Natural killer cell (primary cell): ENCODE measurements at regions not wholly inside any gene's neighbourhood (a gene's known extent, or its start where the extent isn't known, plus 50 kb on each side); places are given as distances from the start of the nearest gene placed in this dataset.
"Not testable (repeated sequence)": the region's sequence is repeated elsewhere in the genome, so short reads cannot be mapped to it uniquely, and the experiment has no call there.

Experiments used
- ATAC-seq, 3 donors: fragments of 150-1000 bp in 2 of 3; fragments of 200-7000 bp in 1 of 3; cut with Tn5 transposase; 1 replicate in 1 of 3; 2 replicates in 2 of 3; pipeline ENCODE4 v1.10.0; 2021; ENCODE audit warnings: mild to moderate bottlenecking in 2 of 3, moderate library complexity in 2 of 3
- DNase-seq, 2 donors: peaks; one replicate each; pipeline versions ENCODE4 v3.0.0 to v3.0.0-alpha.2; 2013 to 2021; ENCODE audit warnings: mixed read lengths in 1 of 2
- H3K27ac ChIP-seq: one replicate; pipeline ENCODE4 v1.5.1; 2013; ENCODE audit warnings: mild to moderate bottlenecking, low read length
- H3K27me3 ChIP-seq: one replicate; pipeline ENCODE4 v1.6.1; 2013; ENCODE audit warnings: low read length; ENCODE audit not compliant: control insufficient read depth, insufficient read depth
- H3K36me3 ChIP-seq: one replicate; pipeline ENCODE4 v1.6.1; 2013; ENCODE audit warnings: low read length; ENCODE audit not compliant: control insufficient read depth, insufficient read depth
- H3K4me1 ChIP-seq: one replicate; pipeline ENCODE4 v1.6.1; 2013; ENCODE audit warnings: low read length; ENCODE audit not compliant: control insufficient read depth, insufficient read depth
- H3K4me3 ChIP-seq: one replicate; pipeline ENCODE4 v1.5.1; 2013; ENCODE audit warnings: low read length
- H3K9me3 ChIP-seq: one replicate; pipeline ENCODE4 v1.6.1; 2013; ENCODE audit warnings: low read length; ENCODE audit not compliant: control insufficient read depth, insufficient read depth
- H3K27ac Mint-ChIP-seq, 2 donors: one replicate each; pipeline ENCODE4 v1.8.0; 2022; ENCODE audit warnings: mild to moderate bottlenecking in 2 of 2, mixed read lengths in 2 of 2, moderate library complexity in 1 of 2
- H3K27me3 Mint-ChIP-seq, 2 donors: one replicate each; pipeline ENCODE4 v1.8.0; 2022; ENCODE audit warnings: low read depth in 2 of 2, mixed read lengths in 2 of 2
- H3K36me3 Mint-ChIP-seq: one replicate; pipeline ENCODE4 v1.8.0; 2022; ENCODE audit warnings: mixed read lengths
- H3K4me1 Mint-ChIP-seq, 2 donors: one replicate each; pipeline ENCODE4 v1.8.0; 2022; ENCODE audit warnings: mixed read lengths in 2 of 2
- H3K4me3 Mint-ChIP-seq: one replicate; pipeline ENCODE4 v1.8.0; 2022; ENCODE audit warnings: mild to moderate bottlenecking, moderate library complexity, mixed read lengths
- H3K9me3 Mint-ChIP-seq, 2 donors: one replicate each; pipeline ENCODE4 v1.8.0; 2022; ENCODE audit warnings: mixed read lengths in 2 of 2
- WGBS: methylation state at CpG from one replicate; pipeline ENCODE4 v1.1.7; 2013; ENCODE audit warnings: missing lambda C conversion rate; ENCODE audit not compliant: insufficient coverage; 5-methylcytosine and 5-hydroxymethylcytosine counted together
- intact Hi-C: fragments of 100-400 bp; cut with micrococcal nuclease; formaldehyde crosslinking; loops from one replicate; pipeline ENCODE4 v1.14.2; 2022
- TF ChIP-seq, protein P1 (sequence below): fragments of 200-600 bp; IDR thresholded peaks from one replicate; pipeline ENCODE4 v1.8.0; 2022; ENCODE audit warnings: antibody characterized with exemption

DNA sequence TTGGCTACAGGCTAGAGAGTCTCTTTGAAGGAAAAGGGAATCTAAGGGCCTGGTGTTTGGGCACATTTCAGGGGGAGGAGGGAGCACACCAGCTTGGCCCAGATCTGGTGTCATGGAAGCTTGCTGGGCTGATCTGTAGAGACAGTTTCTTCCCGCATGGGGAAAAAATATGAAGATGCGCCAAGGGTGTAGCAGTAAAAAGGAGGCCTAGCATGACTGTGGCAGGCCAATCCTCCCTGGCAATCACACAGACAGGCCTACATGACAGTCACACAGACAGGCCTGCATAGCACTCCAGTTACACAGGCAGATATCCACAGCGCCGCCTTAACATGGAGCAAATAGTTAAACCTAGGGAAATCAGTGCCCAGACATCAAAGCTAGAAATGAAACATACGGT, 123.6 kb upstream of the KIF5B start:
- Mint-ChIP-seq H3K27ac (no peak overlapping the region), H3K4me3 (no peak overlapping the region), H3K27me3 (peaks cover 0 to 4% of the 10 kb centered on the region in 2 donors), H3K9me3 (no peaks in the 10 kb centered on the region), H3K4me1 (no peaks in the 10 kb centered on the region), H3K36me3 (no peaks in the 10 kb centered on the region)
- Histone ChIP-seq H3K27me3 (no peaks in the 10 kb centered on the region), H3K4me1 (no peaks in the 10 kb centered on the region), H3K4me3 (no peak overlapping the region), H3K36me3 (no peaks in the 10 kb centered on the region), H3K27ac (no peak overlapping the region), H3K9me3 (no peaks in the 10 kb centered on the region)
- no peak for ATAC-seq
- TF ChIP-seq, protein P1, sequence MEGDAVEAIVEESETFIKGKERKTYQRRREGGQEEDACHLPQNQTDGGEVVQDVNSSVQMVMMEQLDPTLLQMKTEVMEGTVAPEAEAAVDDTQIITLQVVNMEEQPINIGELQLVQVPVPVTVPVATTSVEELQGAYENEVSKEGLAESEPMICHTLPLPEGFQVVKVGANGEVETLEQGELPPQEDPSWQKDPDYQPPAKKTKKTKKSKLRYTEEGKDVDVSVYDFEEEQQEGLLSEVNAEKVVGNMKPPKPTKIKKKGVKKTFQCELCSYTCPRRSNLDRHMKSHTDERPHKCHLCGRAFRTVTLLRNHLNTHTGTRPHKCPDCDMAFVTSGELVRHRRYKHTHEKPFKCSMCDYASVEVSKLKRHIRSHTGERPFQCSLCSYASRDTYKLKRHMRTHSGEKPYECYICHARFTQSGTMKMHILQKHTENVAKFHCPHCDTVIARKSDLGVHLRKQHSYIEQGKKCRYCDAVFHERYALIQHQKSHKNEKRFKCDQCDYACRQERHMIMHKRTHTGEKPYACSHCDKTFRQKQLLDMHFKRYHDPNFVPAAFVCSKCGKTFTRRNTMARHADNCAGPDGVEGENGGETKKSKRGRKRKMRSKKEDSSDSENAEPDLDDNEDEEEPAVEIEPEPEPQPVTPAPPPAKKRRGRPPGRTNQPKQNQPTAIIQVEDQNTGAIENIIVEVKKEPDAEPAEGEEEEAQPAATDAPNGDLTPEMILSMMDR: no peak
- 96% methylated on average over 5 of the region's 5 CpGs for WGBS
- intact Hi-C loops: no loop called here
- DNase-seq: no peak

DNA sequence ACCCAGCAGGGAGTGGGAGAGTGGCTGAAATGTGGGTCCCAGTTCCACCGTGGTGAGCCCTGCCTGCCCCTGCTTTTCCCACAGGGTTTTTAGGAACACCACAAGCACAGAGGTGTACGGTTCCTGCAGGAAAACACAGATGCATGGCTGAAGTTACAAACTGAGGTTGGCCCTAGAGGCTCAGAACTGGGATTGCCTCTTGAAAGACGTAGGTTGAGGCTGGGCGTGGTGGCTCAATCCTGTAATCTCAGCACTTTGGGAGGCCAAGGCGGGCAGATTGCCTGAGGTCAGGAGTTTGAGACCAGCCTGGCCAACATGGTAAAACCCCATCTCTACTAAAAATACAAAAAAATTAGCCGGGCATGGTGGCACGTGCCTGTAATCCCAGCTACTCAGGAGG, 121.4 kb upstream of the KIF5B start:
- intact Hi-C loops, H3K27ac ChIP-seq, H3K4me3 ChIP-seq, H3K27ac Mint-ChIP-seq, H3K27me3 Mint-ChIP-seq, H3K9me3 Mint-ChIP-seq, ATAC-seq, H3K4me1 ChIP-seq, DNase-seq, H3K9me3 ChIP-seq, H3K36me3 ChIP-seq, H3K4me3 Mint-ChIP-seq, H3K27me3 ChIP-seq, H3K4me1 Mint-ChIP-seq, H3K36me3 Mint-ChIP-seq: not testable (repeated sequence)
- 93% methylated on average over 7 of the region's 7 CpGs for WGBS

DNA sequence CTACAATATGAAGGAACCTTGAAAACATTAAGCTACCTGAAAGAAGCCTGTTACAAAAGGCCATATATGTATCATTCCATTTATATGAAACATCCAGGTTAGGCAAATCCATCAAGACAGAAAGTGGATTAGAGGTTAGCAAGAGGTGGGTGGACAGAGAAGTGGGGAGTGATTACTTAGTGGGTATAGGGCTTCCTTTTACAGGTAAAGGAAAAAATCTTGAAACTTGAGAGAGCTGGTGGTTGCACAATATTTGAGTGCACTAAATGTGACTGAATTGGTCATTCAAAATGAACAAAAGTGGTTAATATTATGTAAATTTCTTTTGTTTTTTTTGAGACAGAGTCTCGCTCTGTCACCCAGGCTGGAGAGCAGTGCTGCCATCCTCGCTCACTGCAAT, 119.4 kb upstream of the KIF5B start:
- H3K27ac Mint-ChIP-seq: no peak overlapping the region
- H3K27me3 Mint-ChIP-seq: peaks cover 0 to 4% of the 10 kb centered on the region in 2 donors
- TF ChIP-seq, protein P1: no peak
- H3K4me1 Mint-ChIP-seq: no peaks in the 10 kb centered on the region
- 94% methylated on average over 2 of the region's 2 CpGs for WGBS
- ATAC-seq (no peak), DNase-seq (no peak)
- no peaks in the 10 kb centered on the region for H3K4me1 ChIP-seq
- H3K4me3 ChIP-seq: no peak overlapping the region
- H3K36me3 Mint-ChIP-seq: no peaks in the 10 kb centered on the region
- no peaks in the 10 kb centered on the region for H3K9me3 Mint-ChIP-seq
- no peaks in the 10 kb centered on the region for H3K27me3 ChIP-seq
- intact Hi-C loops: no loop called here
- no peak overlapping the region for H3K4me3 Mint-ChIP-seq
- H3K27ac ChIP-seq: no peak overlapping the region
- no peaks in the 10 kb centered on the region for H3K9me3 ChIP-seq
- H3K36me3 ChIP-seq: no peaks in the 10 kb centered on the region

DNA sequence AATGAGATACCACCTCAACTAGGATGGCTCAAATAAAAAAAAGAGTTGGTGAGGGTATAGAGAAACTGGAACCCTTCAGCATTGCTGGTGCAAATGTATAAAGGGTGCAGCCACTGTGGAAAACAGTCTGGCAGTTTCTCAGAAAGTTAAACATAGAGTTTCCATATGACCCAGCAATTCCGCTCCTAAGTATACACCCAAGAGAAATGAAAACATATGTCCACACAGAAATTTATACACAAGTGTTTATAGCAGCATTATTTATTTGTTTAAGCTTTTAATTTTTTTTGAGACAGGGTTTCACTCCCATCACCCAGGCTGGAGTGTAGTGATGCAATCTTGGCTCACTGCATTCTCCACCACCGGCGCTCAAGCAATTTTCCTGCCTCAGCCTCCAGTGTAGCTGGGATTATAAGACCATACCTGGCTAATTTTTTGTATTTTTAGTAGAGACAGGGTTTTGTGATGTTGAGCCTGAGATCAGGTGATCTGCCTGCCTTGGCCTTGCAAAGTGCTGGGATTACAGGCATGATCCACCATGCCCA, 118.2 kb upstream of the KIF5B start:
- peaks cover 0 to 4% of the 10 kb centered on the region in 2 donors for H3K27me3 Mint-ChIP-seq
- 95% methylated on average over 2 of the region's 3 CpGs for WGBS
- no peak overlapping the region for H3K4me3 ChIP-seq
- no peaks in the 10 kb centered on the region for H3K9me3 Mint-ChIP-seq
- no peaks in the 10 kb centered on the region for H3K27me3 ChIP-seq
- no peaks in the 10 kb centered on the region for H3K4me1 Mint-ChIP-seq
- H3K4me1 ChIP-seq: no peaks in the 10 kb centered on the region
- H3K27ac Mint-ChIP-seq: no peak overlapping the region
- TF ChIP-seq, protein P1: no peak
- H3K27ac ChIP-seq: no peak overlapping the region
- H3K36me3 Mint-ChIP-seq: no peaks in the 10 kb centered on the region
- intact Hi-C loops: no loop called here
- no peaks in the 10 kb centered on the region for H3K36me3 ChIP-seq
- H3K9me3 ChIP-seq: no peaks in the 10 kb centered on the region
- no peak for DNase-seq
- H3K4me3 Mint-ChIP-seq: no peak overlapping the region
- no peak for ATAC-seq
